ENCODE measurements at regions not wholly inside any gene's neighbourhood (a gene's known extent, or its start where the extent isn't known, plus 50 kb on each side); places are given as distances from the start of the nearest gene placed in this dataset.

DNA sequence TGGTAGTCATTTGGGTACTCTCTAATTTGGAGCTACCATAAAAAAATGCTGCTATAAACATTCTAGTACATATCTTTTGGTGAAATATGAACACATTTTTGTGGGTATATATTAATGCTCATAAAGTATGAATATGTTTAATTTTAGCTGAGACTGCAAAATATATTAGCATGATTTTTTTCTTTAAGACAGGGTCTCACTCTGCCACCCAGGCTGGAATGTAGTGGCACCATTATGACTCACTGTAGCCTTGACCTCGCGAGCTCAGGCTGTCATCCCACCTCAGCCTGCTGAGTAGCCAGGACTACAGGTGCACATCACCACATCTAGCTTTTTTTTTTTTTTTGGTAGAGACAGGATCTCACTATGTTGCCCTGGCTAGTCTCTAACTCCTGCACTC, 371.7 kb downstream of the SOX9 start:
- TF ChIP-seq, protein P1, sequence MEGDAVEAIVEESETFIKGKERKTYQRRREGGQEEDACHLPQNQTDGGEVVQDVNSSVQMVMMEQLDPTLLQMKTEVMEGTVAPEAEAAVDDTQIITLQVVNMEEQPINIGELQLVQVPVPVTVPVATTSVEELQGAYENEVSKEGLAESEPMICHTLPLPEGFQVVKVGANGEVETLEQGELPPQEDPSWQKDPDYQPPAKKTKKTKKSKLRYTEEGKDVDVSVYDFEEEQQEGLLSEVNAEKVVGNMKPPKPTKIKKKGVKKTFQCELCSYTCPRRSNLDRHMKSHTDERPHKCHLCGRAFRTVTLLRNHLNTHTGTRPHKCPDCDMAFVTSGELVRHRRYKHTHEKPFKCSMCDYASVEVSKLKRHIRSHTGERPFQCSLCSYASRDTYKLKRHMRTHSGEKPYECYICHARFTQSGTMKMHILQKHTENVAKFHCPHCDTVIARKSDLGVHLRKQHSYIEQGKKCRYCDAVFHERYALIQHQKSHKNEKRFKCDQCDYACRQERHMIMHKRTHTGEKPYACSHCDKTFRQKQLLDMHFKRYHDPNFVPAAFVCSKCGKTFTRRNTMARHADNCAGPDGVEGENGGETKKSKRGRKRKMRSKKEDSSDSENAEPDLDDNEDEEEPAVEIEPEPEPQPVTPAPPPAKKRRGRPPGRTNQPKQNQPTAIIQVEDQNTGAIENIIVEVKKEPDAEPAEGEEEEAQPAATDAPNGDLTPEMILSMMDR (conservative IDR thresholded peaks at IDR 0.05; ENCODE audit: low read length), result no peak
- TF ChIP-seq EZH2phosphoT487 (IDR thresholded peaks at IDR 0.05; ENCODE audit: borderline replicate concordance), result no peak

All from Loucy (cell line).